ENCODE measurements at regions not wholly inside any gene's neighbourhood (a gene's known extent, or its start where the extent isn't known, plus 50 kb on each side); places are given as distances from the start of the nearest gene placed in this dataset.
A peak's percentile ranks its signal among the peaks of the same experiment; 100 is the strongest.
"Not testable (repeated sequence)": the region's sequence is repeated elsewhere in the genome, so short reads cannot be mapped to it uniquely, and the experiment has no call there.

GRCh38 chr14:86083616-86084015 is 553.7 kb downstream of the FLRT2 start:
- Histone ChIP-seq H3K4me3 (ENCODE audit: low read depth, low read length) (no peak overlapping the region), H3K36me3 (ENCODE audit: control insufficient read depth, insufficient read depth, low read length) (no peaks in the 10 kb centered on the region), H3K27me3 (ENCODE audit: control insufficient read depth, insufficient read depth, low read length) (no peaks in the 10 kb centered on the region)
- no peak for TF ChIP-seq CTCF (IDR thresholded peaks at IDR 0.05; ENCODE audit: insufficient read depth, low read length, poor library complexity, severe bottlenecking)
- no peak for DNase-seq (ENCODE audit: low read depth)

- TF ChIP-seq CTCF (IDR thresholded peaks at IDR 0.05; ENCODE audit: insufficient read depth, low read length, poor library complexity, severe bottlenecking) = no peak
- no peak for DNase-seq (ENCODE audit: low read depth)
- Histone ChIP-seq H3K27me3 (ENCODE audit: control insufficient read depth, insufficient read depth, low read length) (no peaks in the 10 kb centered on the region), H3K4me3 (ENCODE audit: low read depth, low read length) (no peak overlapping the region), H3K36me3 (ENCODE audit: control insufficient read depth, insufficient read depth, low read length) (no peaks in the 10 kb centered on the region)
These were observed 542.4 kb downstream of the FLRT2 start for GRCh38 chr14:86072116-86072894.

- no peak for DNase-seq (ENCODE audit: low read depth)
- H3K27me3 ChIP-seq (ENCODE audit: control insufficient read depth, insufficient read depth, low read length) = no peaks in the 10 kb centered on the region
- H3K4me3 ChIP-seq (ENCODE audit: low read depth, low read length) = no peak overlapping the region
- no peaks in the 10 kb centered on the region for H3K36me3 ChIP-seq (ENCODE audit: control insufficient read depth, insufficient read depth, low read length)
- TF ChIP-seq CTCF (IDR thresholded peaks at IDR 0.05; ENCODE audit: insufficient read depth, low read length, poor library complexity, severe bottlenecking) = no peak
These were observed 536.7 kb downstream of the FLRT2 start for GRCh38 chr14:86066651-86067050.

GRCh38 chr14:86065407-86065806 is 535.5 kb downstream of the FLRT2 start:
- H3K4me3 ChIP-seq (ENCODE audit: low read depth, low read length) = no peak overlapping the region
- H3K27me3 ChIP-seq (ENCODE audit: control insufficient read depth, insufficient read depth, low read length) = no peaks in the 10 kb centered on the region
- DNase-seq (ENCODE audit: low read depth) = no peak
- no peak for TF ChIP-seq CTCF (IDR thresholded peaks at IDR 0.05; ENCODE audit: insufficient read depth, low read length, poor library complexity, severe bottlenecking)
- H3K36me3 ChIP-seq (ENCODE audit: control insufficient read depth, insufficient read depth, low read length) = no peaks in the 10 kb centered on the region

- not testable (repeated sequence) for H3K36me3 ChIP-seq (ENCODE audit: control insufficient read depth, insufficient read depth, low read length); H3K27me3 ChIP-seq (ENCODE audit: control insufficient read depth, insufficient read depth, low read length); H3K4me3 ChIP-seq (ENCODE audit: low read depth, low read length); DNase-seq (ENCODE audit: low read depth)
These were observed 534.7 kb downstream of the FLRT2 start for GRCh38 chr14:86064595-86064994.

GRCh38 chr14:86057018-86057667 is 527.2 kb downstream of the FLRT2 start:
- peak; percentile 87 for TF ChIP-seq CTCF (IDR thresholded peaks at IDR 0.05; ENCODE audit: insufficient read depth, low read length, poor library complexity, severe bottlenecking)
- H3K4me3 ChIP-seq (ENCODE audit: low read depth, low read length) = no peak overlapping the region
- DNase-seq (ENCODE audit: low read depth) = no peak
- no peaks in the 10 kb centered on the region for H3K36me3 ChIP-seq (ENCODE audit: control insufficient read depth, insufficient read depth, low read length)
- H3K27me3 ChIP-seq (ENCODE audit: control insufficient read depth, insufficient read depth, low read length) = no peaks in the 10 kb centered on the region

Measured in kidney epithelial cell (primary cell).